ENCODE measurements at regions not wholly inside any gene's neighbourhood (a gene's known extent, or its start where the extent isn't known, plus 50 kb on each side); places are given as distances from the start of the nearest gene placed in this dataset.

GRCh38 chr17:31757097-31757496 lies 101.9 kb downstream of the COPRS start:
- no peak for TF ChIP-seq CTCF (IDR thresholded peaks at IDR 0.05; ENCODE audit: insufficient read depth, missing control alignments)
- FAIRE-seq: no peak

GRCh38 chr17:31754239-31754945 lies 104.7 kb downstream of the COPRS start:
- TF ChIP-seq CTCF (IDR thresholded peaks at IDR 0.05; ENCODE audit: insufficient read depth, missing control alignments): no peak
- DNase-seq (ENCODE audit: insufficient read length, low spot score) (no peak), FAIRE-seq (no peak)

More at GRCh38 chr17:31757097-31757496, 101.9 kb downstream of the COPRS start:
- no peak for DNase-seq (ENCODE audit: insufficient read length, low spot score)

- DNase-seq (ENCODE audit: insufficient read length, low spot score): no peak
- no peak for TF ChIP-seq CTCF (IDR thresholded peaks at IDR 0.05; ENCODE audit: insufficient read depth, missing control alignments)
- FAIRE-seq: no peak
These were observed 106.0 kb downstream of the COPRS start for GRCh38 chr17:31753011-31753410.

- FAIRE-seq (no peak), DNase-seq (ENCODE audit: insufficient read length, low spot score) (no peak)
- TF ChIP-seq CTCF (IDR thresholded peaks at IDR 0.05; ENCODE audit: insufficient read depth, missing control alignments): no peak
These were observed 106.5 kb downstream of the COPRS start for GRCh38 chr17:31752584-31752983.

GRCh38 chr17:31750578-31750977 lies 108.5 kb downstream of the COPRS start:
- DNase-seq (ENCODE audit: insufficient read length, low spot score) (no peak), FAIRE-seq (no peak)
- no peak for TF ChIP-seq CTCF (IDR thresholded peaks at IDR 0.05; ENCODE audit: insufficient read depth, missing control alignments)

GRCh38 chr17:31748881-31749280 lies 110.2 kb downstream of the COPRS start:
- TF ChIP-seq CTCF (IDR thresholded peaks at IDR 0.05; ENCODE audit: insufficient read depth, missing control alignments): no peak
- FAIRE-seq: no peak
- DNase-seq (ENCODE audit: insufficient read length, low spot score): no peak

- FAIRE-seq (no peak), DNase-seq (ENCODE audit: insufficient read length, low spot score) (no peak)
- TF ChIP-seq CTCF (IDR thresholded peaks at IDR 0.05; ENCODE audit: insufficient read depth, missing control alignments): no peak
These were observed 112.1 kb downstream of the COPRS start for GRCh38 chr17:31746884-31747495.

Data from D721Med (cell line).